Keratinocyte (primary cell): ENCODE measurements at regions not wholly inside any gene's neighbourhood (a gene's known extent, or its start where the extent isn't known, plus 50 kb on each side); places are given as distances from the start of the nearest gene placed in this dataset.

Experiments
- DNase-seq: peaks from one replicate; pipeline ENCODE4 v3.0.0-alpha.2; 2011; ENCODE audit warnings: low read depth, missing footprints, low spot score
- FAIRE-seq: peaks from 2 replicates; lab custom pipeline; 2011; peaks lifted over from hg19 to GRCh38; lab: Jason Lieb, UNC
- H2AFZ ChIP-seq: 2 replicates; pipeline ENCODE4 v1.6.0; 2012; ENCODE audit warnings: low read length, control low read depth, inconsistent platforms; ENCODE audit not compliant: control insufficient read depth
- H3K27ac ChIP-seq: 2 replicates; pipeline ENCODE4 v1.5.1; 2011; ENCODE audit warnings: low read length; ENCODE audit not compliant: control insufficient read depth, insufficient read depth
- H3K27me3 ChIP-seq: 3 replicates; pipeline ENCODE4 v1.6.0; 2011; ENCODE audit warnings: low read length; ENCODE audit not compliant: control insufficient read depth, insufficient read depth; ENCODE audit errors: extremely low read depth
- H3K36me3 ChIP-seq, 2 experiments: 2 replicates in 1 of 2; 3 replicates in 1 of 2; pipeline ENCODE4 v1.5.1; 2011; ENCODE audit warnings: low read length in 2 of 2, mild to moderate bottlenecking in 1 of 2; ENCODE audit not compliant: control insufficient read depth in 2 of 2, insufficient read depth in 2 of 2; ENCODE audit errors: extremely low read depth in 1 of 2
- H3K4me1 ChIP-seq: 3 replicates; pipeline ENCODE4 v1.5.1; 2011; ENCODE audit warnings: low read length; ENCODE audit not compliant: control insufficient read depth, insufficient read depth; ENCODE audit errors: extremely low read depth
- H3K4me2 ChIP-seq: 3 replicates; pipeline ENCODE4 v1.6.0; 2011; ENCODE audit warnings: low read depth, low read length; ENCODE audit not compliant: control insufficient read depth, insufficient read depth; ENCODE audit errors: extremely low read depth
- H3K4me3 ChIP-seq, 3 experiments: fragments of 200-600 bp in 1 of 3; sonication (generic) in 1 of 3; 2 replicates in 2 of 3; 3 replicates in 1 of 3; pipeline ENCODE4 v1.5.1; 2011 to 2016; ENCODE audit warnings: low read length in 3 of 3, mild to moderate bottlenecking in 3 of 3, control low read depth in 2 of 3, inconsistent platforms in 1 of 3, low read depth in 1 of 3, mixed read lengths in 1 of 3, mixed run types in 1 of 3, moderate library complexity in 1 of 3; ENCODE audit not compliant: control insufficient read depth in 2 of 3, insufficient read depth in 2 of 3; ENCODE audit errors: extremely low read depth in 1 of 3
- H3K79me2 ChIP-seq: 2 replicates; pipeline ENCODE4 v1.6.0; 2012; ENCODE audit warnings: low read length; ENCODE audit not compliant: control insufficient read depth, insufficient read depth
- H3K9ac ChIP-seq: 3 replicates; pipeline ENCODE4 v1.6.0; 2011; ENCODE audit warnings: low read length; ENCODE audit not compliant: control insufficient read depth, insufficient read depth; ENCODE audit errors: extremely low read depth
- H3K9me1 ChIP-seq: 3 replicates; pipeline ENCODE4 v1.6.0; 2011; ENCODE audit warnings: low read length; ENCODE audit not compliant: control insufficient read depth, insufficient read depth; ENCODE audit errors: extremely low read depth
- H3K9me3 ChIP-seq: 2 replicates; pipeline ENCODE4 v1.5.1; 2012; ENCODE audit warnings: low read depth, low read length; ENCODE audit not compliant: control insufficient read depth
- H4K20me1 ChIP-seq: 3 replicates; pipeline ENCODE4 v1.6.0; 2011; ENCODE audit warnings: low read length; ENCODE audit not compliant: control insufficient read depth, insufficient read depth; ENCODE audit errors: extremely low read depth
- CTCF ChIP-seq, 3 experiments: IDR thresholded peaks in 1 of 3; conservative IDR thresholded peaks in 1 of 3; optimal IDR thresholded peaks in 1 of 3; 2 replicates in 2 of 3; 3 replicates in 1 of 3; pipeline versions ENCODE3 to v1.5.1; 2011; ENCODE audit warnings: low read length in 3 of 3, mild to moderate bottlenecking in 3 of 3, moderate library complexity in 2 of 3, control low read depth in 1 of 3, inconsistent platforms in 1 of 3; ENCODE audit not compliant: insufficient read depth in 2 of 3; ENCODE audit errors: extremely low read depth in 1 of 3
- EZH2 ChIP-seq: IDR thresholded peaks from one replicate; pipeline ENCODE4 v1.6.1; 2012; ENCODE audit warnings: inconsistent platforms, mild to moderate bottlenecking, low read length, moderate library complexity
- dilution Hi-C: fragments of 300-500 bp; cut with MboI; formaldehyde crosslinking; loops from one replicate; pipeline ENCODE4 v1.7.0; 2020; ENCODE audit warnings: low sequenced_read_pairs; ENCODE audit not compliant: extremely low pct_ligation_motif_present

GRCh38 chr7:34407586-34407985 lies 250.4 kb upstream of the NPSR1 start:
- FAIRE-seq = no peak

GRCh38 chr7:34417781-34418180 lies 240.2 kb upstream of the NPSR1 start:
- Histone ChIP-seq H2AFZ (no peak overlapping the region), H3K27ac (no peak overlapping the region), H3K36me3 (no peaks in the 10 kb centered on the region), H3K27me3 (no peaks in the 10 kb centered on the region), H3K9me1 (no peaks in the 10 kb centered on the region), H3K79me2 (no peaks in the 10 kb centered on the region), H3K4me3 (no peak overlapping the region), H3K9me3 (no peaks in the 10 kb centered on the region), H3K9ac (no peak overlapping the region), H3K4me2 (no peak overlapping the region), H4K20me1 (no peaks in the 10 kb centered on the region), H3K4me1 (no peaks in the 10 kb centered on the region)
- FAIRE-seq = no peak
- no peak for DNase-seq
- dilution Hi-C loops = no loop called here
- TF ChIP-seq CTCF (optimal IDR thresholded peaks at IDR 0.05 in 1 of 3, IDR thresholded peaks at IDR 0.05 in 1 of 3, conservative IDR thresholded peaks at IDR 0.05 in 1 of 3; ENCODE audit: extremely low read depth in 1 of 3, insufficient read depth in 2 of 3, low read length in 3 of 3) = no peak
- TF ChIP-seq EZH2 = no peak

More at GRCh38 chr7:34407586-34407985, 250.4 kb upstream of the NPSR1 start:
- H3K4me2 ChIP-seq = no peak overlapping the region
- H3K9ac ChIP-seq = no peak overlapping the region
- H3K27me3 ChIP-seq = no peaks in the 10 kb centered on the region
- H3K36me3 ChIP-seq = no peaks in the 10 kb centered on the region
- no peak overlapping the region for H3K4me3 ChIP-seq
- H3K79me2 ChIP-seq = no peaks in the 10 kb centered on the region
- TF ChIP-seq CTCF (optimal IDR thresholded peaks at IDR 0.05 in 1 of 3, IDR thresholded peaks at IDR 0.05 in 1 of 3, conservative IDR thresholded peaks at IDR 0.05 in 1 of 3; ENCODE audit: extremely low read depth in 1 of 3, insufficient read depth in 2 of 3, low read length in 3 of 3) (no peak), EZH2 (no peak)
- no peaks in the 10 kb centered on the region for H3K9me3 ChIP-seq
- H3K4me1 ChIP-seq = peaks cover 3% of the 10 kb centered on the region
- no peak overlapping the region for H3K27ac ChIP-seq
- dilution Hi-C loops = no loop called here
- DNase-seq = no peak
- H4K20me1 ChIP-seq = no peaks in the 10 kb centered on the region
- H2AFZ ChIP-seq = no peak overlapping the region
- H3K9me1 ChIP-seq = no peaks in the 10 kb centered on the region
